GM18870 (cell line): ENCODE measurements at regions not wholly inside any gene's neighbourhood (a gene's known extent, or its start where the extent isn't known, plus 50 kb on each side); places are given as distances from the start of the nearest gene placed in this dataset.
"Not testable (repeated sequence)": the region's sequence is repeated elsewhere in the genome, so short reads cannot be mapped to it uniquely, and the experiment has no call there.

Experiments
- ATAC-seq: cut with Tn5 transposase; IDR thresholded peaks from one replicate; pipeline ENCODE4 v1.9.1; 2021; ENCODE audit warnings: moderate library complexity; ENCODE audit not compliant: unreplicated experiment

- no peak for ATAC-seq
Observed at GRCh38 chr5:102663749-102664530, 91.2 kb upstream of the PAM start.

GRCh38 chr5:102664616-102665335 is 90.3 kb upstream of the PAM start:
- ATAC-seq: no peak

- no peak for ATAC-seq
Observed at GRCh38 chr5:102666164-102666946, 88.8 kb upstream of the PAM start.

GRCh38 chr5:102668220-102668932 is 86.7 kb upstream of the PAM start:
- no peak for ATAC-seq

GRCh38 chr5:102670224-102670836 is 84.8 kb upstream of the PAM start:
- no peak for ATAC-seq

GRCh38 chr5:102671033-102671734 is 83.9 kb upstream of the PAM start:
- not testable (repeated sequence) for ATAC-seq

GRCh38 chr5:102678267-102679058 is 76.6 kb upstream of the PAM start:
- ATAC-seq: no peak

- peak; percentile 88 for ATAC-seq
Observed at GRCh38 chr5:102681403-102681983, 73.6 kb upstream of the PAM start.

GRCh38 chr5:102682101-102682647 is 72.9 kb upstream of the PAM start:
- ATAC-seq: no peak

- ATAC-seq: not testable (repeated sequence)
Observed at GRCh38 chr5:102688076-102688475, 67.0 kb upstream of the PAM start.

- not testable (repeated sequence) for ATAC-seq
Observed at GRCh38 chr5:102688581-102689342, 66.3 kb upstream of the PAM start.

GRCh38 chr5:102690910-102691309 is 64.2 kb upstream of the PAM start:
- ATAC-seq: no peak

- no peak for ATAC-seq
Observed at GRCh38 chr5:102691434-102691833, 63.7 kb upstream of the PAM start.

GRCh38 chr5:102700120-102700831 is 54.8 kb upstream of the PAM start:
- no peak for ATAC-seq

- no peak for ATAC-seq
Observed at GRCh38 chr5:102700916-102701315, 54.2 kb upstream of the PAM start.

- no peak for ATAC-seq
Observed at GRCh38 chr5:102701748-102702147, 53.4 kb upstream of the PAM start.
